ENCODE measurements at regions not wholly inside any gene's neighbourhood (a gene's known extent, or its start where the extent isn't known, plus 50 kb on each side); places are given as distances from the start of the nearest gene placed in this dataset.

DNA sequence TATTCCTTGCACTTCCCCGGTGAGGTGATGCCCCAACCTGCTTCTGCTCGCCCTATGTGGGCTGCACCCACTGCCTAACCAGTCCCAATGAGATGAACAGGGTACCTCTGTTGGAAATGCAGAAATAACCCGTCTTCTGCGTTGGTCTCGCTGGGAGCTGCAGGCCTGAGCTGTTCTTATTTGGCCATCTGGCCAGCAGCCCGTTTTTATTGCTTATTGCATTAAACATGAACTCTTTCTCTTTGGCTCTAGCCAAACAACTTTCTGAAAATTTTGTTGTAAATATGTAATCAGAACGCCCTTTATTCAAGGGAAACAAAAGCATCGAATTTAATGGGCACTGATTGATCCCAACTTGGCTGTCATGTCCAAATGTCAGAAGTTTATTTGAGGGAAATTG is 124.7 kb upstream of the FTMT start:
- no peak for TF ChIP-seq GATA2 (IDR thresholded peaks at IDR 0.05; ENCODE audit: low read depth, low read length)
- no peak for TF ChIP-seq GATA3 (IDR thresholded peaks at IDR 0.05; ENCODE audit: low read depth, low read length)

- TF ChIP-seq GATA2 (IDR thresholded peaks at IDR 0.05; ENCODE audit: low read depth, low read length) (no peak), GATA3 (IDR thresholded peaks at IDR 0.05; ENCODE audit: low read depth, low read length) (no peak)
These were observed 120.3 kb upstream of the FTMT start for GRCh38 chr5:121731377-121731776.

DNA sequence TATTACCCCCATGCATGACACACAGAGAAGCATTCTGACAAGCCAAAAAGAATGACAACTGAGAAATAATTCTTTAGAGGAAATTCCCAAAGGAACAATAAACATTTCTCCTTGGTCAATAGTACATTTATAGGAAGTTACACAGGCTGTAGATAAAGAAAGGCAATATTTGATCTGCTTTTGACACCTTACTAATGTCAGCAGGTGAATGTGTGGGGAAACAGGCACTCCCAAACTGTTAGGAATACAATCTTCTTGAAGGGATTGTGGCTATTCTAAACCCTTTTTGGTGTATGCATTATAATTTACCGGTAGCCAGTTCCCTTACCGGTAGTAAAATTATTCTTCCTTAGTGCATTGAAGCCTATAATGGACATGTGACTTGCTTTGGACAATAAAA is 116.1 kb upstream of the FTMT start:
- no peak for TF ChIP-seq GATA3 (IDR thresholded peaks at IDR 0.05; ENCODE audit: low read depth, low read length)
- TF ChIP-seq GATA2 (IDR thresholded peaks at IDR 0.05; ENCODE audit: low read depth, low read length) = no peak

- TF ChIP-seq GATA3 (IDR thresholded peaks at IDR 0.05; ENCODE audit: low read depth, low read length) (no peak), GATA2 (IDR thresholded peaks at IDR 0.05; ENCODE audit: low read depth, low read length) (no peak)
These were observed 114.6 kb upstream of the FTMT start for GRCh38 chr5:121737120-121737519.

GRCh38 chr5:121741156-121741555 is 110.5 kb upstream of the FTMT start:
- TF ChIP-seq GATA2 (IDR thresholded peaks at IDR 0.05; ENCODE audit: low read depth, low read length) (no peak), GATA3 (IDR thresholded peaks at IDR 0.05; ENCODE audit: low read depth, low read length) (no peak)

DNA sequence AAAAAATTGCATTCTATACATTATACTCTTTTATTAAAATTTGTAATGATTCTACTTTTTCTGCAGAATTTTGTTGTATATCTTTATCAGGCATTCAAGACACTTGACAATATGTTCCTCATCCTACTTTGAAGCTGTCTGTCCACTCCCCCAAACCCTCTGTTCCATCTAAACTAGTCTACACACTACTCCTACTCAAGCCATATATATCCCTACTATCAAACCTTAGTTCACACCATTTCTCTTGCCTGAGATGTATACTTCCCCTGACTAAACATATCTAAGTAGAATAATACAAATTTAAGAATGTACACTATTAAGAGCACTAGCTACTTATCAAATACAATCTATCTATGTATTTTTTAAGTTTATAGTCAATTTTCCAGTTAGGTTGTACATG is 107.1 kb upstream of the FTMT start:
- TF ChIP-seq GATA2 (IDR thresholded peaks at IDR 0.05; ENCODE audit: low read depth, low read length) = no peak
- no peak for TF ChIP-seq GATA3 (IDR thresholded peaks at IDR 0.05; ENCODE audit: low read depth, low read length)

DNA sequence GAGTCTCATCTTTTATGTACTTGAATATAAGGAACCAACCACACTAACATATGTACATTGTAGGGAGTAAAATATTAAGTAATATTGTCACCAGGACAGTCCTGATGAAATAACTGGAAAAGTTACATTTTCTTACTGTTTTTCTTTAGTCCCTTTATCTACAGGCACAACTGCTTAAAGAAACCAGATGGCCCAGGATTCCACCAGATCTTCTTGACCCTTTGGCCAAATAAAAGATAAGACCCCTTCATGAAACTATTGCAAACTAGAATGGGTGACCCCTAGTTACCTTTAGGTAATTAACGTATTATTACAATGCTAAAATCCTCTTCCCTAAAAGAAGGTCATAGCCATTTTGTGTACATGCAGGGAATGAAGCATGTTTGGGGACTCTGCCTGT is 106.3 kb upstream of the FTMT start:
- TF ChIP-seq GATA3 (IDR thresholded peaks at IDR 0.05; ENCODE audit: low read depth, low read length) (no peak), GATA2 (IDR thresholded peaks at IDR 0.05; ENCODE audit: low read depth, low read length) (no peak)

DNA sequence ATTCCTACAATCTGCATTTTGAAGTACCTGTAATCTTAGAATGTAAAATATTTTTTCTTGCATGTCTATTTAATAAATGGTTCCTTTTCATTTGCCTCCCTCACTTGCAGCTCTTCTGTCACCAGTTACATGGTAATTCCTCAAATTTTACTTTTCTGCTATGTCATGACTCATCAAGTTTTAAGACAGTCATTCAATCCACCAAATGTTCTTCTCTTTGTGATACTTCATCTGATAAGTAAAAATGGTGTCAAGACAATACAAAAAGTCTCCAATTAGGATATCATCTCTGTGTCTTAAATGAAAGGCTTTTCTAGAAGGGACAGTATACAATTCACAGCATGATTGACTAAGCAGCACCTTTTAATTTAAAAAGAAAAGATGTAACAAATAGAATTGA is 104.9 kb upstream of the FTMT start:
- TF ChIP-seq GATA3 (IDR thresholded peaks at IDR 0.05; ENCODE audit: low read depth, low read length) (no peak), GATA2 (IDR thresholded peaks at IDR 0.05; ENCODE audit: low read depth, low read length) (no peak)

- TF ChIP-seq GATA3 (IDR thresholded peaks at IDR 0.05; ENCODE audit: low read depth, low read length) = no peak
- TF ChIP-seq GATA2 (IDR thresholded peaks at IDR 0.05; ENCODE audit: low read depth, low read length) = no peak
These were observed 103.0 kb upstream of the FTMT start for GRCh38 chr5:121748686-121749085.

- no peak for TF ChIP-seq GATA3 (IDR thresholded peaks at IDR 0.05; ENCODE audit: low read depth, low read length)
These were observed 99.5 kb upstream of the FTMT start for GRCh38 chr5:121752149-121752548.

- TF ChIP-seq GATA2 (IDR thresholded peaks at IDR 0.05; ENCODE audit: low read depth, low read length) (no peak), GATA3 (IDR thresholded peaks at IDR 0.05; ENCODE audit: low read depth, low read length) (no peak)
These were observed 96.4 kb upstream of the FTMT start for GRCh38 chr5:121755266-121755665.

- TF ChIP-seq GATA2 (IDR thresholded peaks at IDR 0.05; ENCODE audit: low read depth, low read length) (no peak), GATA3 (IDR thresholded peaks at IDR 0.05; ENCODE audit: low read depth, low read length) (no peak)
These were observed 93.9 kb upstream of the FTMT start for GRCh38 chr5:121757753-121758152.

- no peak for TF ChIP-seq GATA2 (IDR thresholded peaks at IDR 0.05; ENCODE audit: low read depth, low read length)
- no peak for TF ChIP-seq GATA3 (IDR thresholded peaks at IDR 0.05; ENCODE audit: low read depth, low read length)
These were observed 93.1 kb upstream of the FTMT start for GRCh38 chr5:121758615-121759014.

GRCh38 chr5:121762426-121762825 is 89.3 kb upstream of the FTMT start:
- TF ChIP-seq GATA3 (IDR thresholded peaks at IDR 0.05; ENCODE audit: low read depth, low read length) = no peak
- no peak for TF ChIP-seq GATA2 (IDR thresholded peaks at IDR 0.05; ENCODE audit: low read depth, low read length)

- TF ChIP-seq GATA3 (IDR thresholded peaks at IDR 0.05; ENCODE audit: low read depth, low read length) (no peak), GATA2 (IDR thresholded peaks at IDR 0.05; ENCODE audit: low read depth, low read length) (no peak)
These were observed 88.0 kb upstream of the FTMT start for GRCh38 chr5:121763665-121764064.

- TF ChIP-seq GATA2 (IDR thresholded peaks at IDR 0.05; ENCODE audit: low read depth, low read length) (no peak), GATA3 (IDR thresholded peaks at IDR 0.05; ENCODE audit: low read depth, low read length) (no peak)
These were observed 71.3 kb upstream of the FTMT start for GRCh38 chr5:121780406-121780805.

All from SH-SY5Y (cell line).